Nephron (organoid): ENCODE measurements at regions not wholly inside any gene's neighbourhood (a gene's known extent, or its start where the extent isn't known, plus 50 kb on each side); places are given as distances from the start of the nearest gene placed in this dataset.

Experiments
- H3K27ac Mint-ChIP-seq, 3 experiments: 2 replicates each; pipeline ENCODE4 v1.8.0; 2020; ENCODE audit warnings: mixed read lengths in 3 of 3, mild to moderate bottlenecking in 2 of 3, moderate library complexity in 1 of 3
- H3K27me3 Mint-ChIP-seq: 2 replicates; pipeline ENCODE4 v1.8.0; 2021; ENCODE audit warnings: low read depth, mild to moderate bottlenecking, moderate library complexity, mixed read lengths
- H3K36me3 Mint-ChIP-seq: 2 replicates; pipeline ENCODE4 v1.8.0; 2020; ENCODE audit warnings: low read depth, mixed read lengths
- H3K4me1 Mint-ChIP-seq: 2 replicates; pipeline ENCODE4 v1.8.0; 2020; ENCODE audit warnings: mixed read lengths
- H3K4me3 Mint-ChIP-seq, 3 experiments: 2 replicates each; pipeline ENCODE4 v1.8.0; 2020; ENCODE audit warnings: mild to moderate bottlenecking in 3 of 3, mixed read lengths in 3 of 3, moderate library complexity in 2 of 3
- H3K9me3 Mint-ChIP-seq: 2 replicates; pipeline ENCODE4 v1.8.0; 2020; ENCODE audit warnings: mixed read lengths
- CTCF ChIP-seq, 3 experiments: fragments of 200-600 bp; sonication (generic); IDR thresholded peaks; one replicate each; pipeline ENCODE4 v1.5.0; 2021; ENCODE audit warnings: antibody characterized with exemption in 3 of 3; ENCODE audit not compliant: unreplicated experiment in 3 of 3

GRCh38 chr5:152016421-152016820 is 91.8 kb upstream of the GLRA1 start:
- Mint-ChIP-seq H3K36me3 (no peaks in the 10 kb centered on the region), H3K27ac (no peak overlapping the region), H3K4me1 (no peaks in the 10 kb centered on the region), H3K4me3 (no peak overlapping the region), H3K27me3 (no peaks in the 10 kb centered on the region), H3K9me3 (peaks cover 6% of the 10 kb centered on the region)
- no peak for TF ChIP-seq CTCF (IDR thresholded peaks at IDR 0.05; ENCODE audit: unreplicated experiment in 3 of 3)

- peaks cover 14% of the 10 kb centered on the region for H3K4me1 Mint-ChIP-seq
- H3K27ac Mint-ChIP-seq, result no peak overlapping the region
- no peaks in the 10 kb centered on the region for H3K27me3 Mint-ChIP-seq
- H3K4me3 Mint-ChIP-seq, result no peak overlapping the region
- no peak for TF ChIP-seq CTCF (IDR thresholded peaks at IDR 0.05; ENCODE audit: unreplicated experiment in 3 of 3)
- H3K36me3 Mint-ChIP-seq, result no peaks in the 10 kb centered on the region
- H3K9me3 Mint-ChIP-seq, result no peaks in the 10 kb centered on the region
Observed at GRCh38 chr5:152007653-152008335, 83.1 kb upstream of the GLRA1 start.

- Mint-ChIP-seq H3K36me3 (no peaks in the 10 kb centered on the region), H3K27ac (no peak overlapping the region), H3K9me3 (peaks cover 7% of the 10 kb centered on the region), H3K4me3 (no peak overlapping the region), H3K27me3 (no peaks in the 10 kb centered on the region), H3K4me1 (peaks cover 14% of the 10 kb centered on the region)
- no peak for TF ChIP-seq CTCF (IDR thresholded peaks at IDR 0.05; ENCODE audit: unreplicated experiment in 3 of 3)
Observed at GRCh38 chr5:152004095-152004494, 79.4 kb upstream of the GLRA1 start.
